ENCODE measurements at regions not wholly inside any gene's neighbourhood (a gene's known extent, or its start where the extent isn't known, plus 50 kb on each side); places are given as distances from the start of the nearest gene placed in this dataset.
"Not testable (repeated sequence)": the region's sequence is repeated elsewhere in the genome, so short reads cannot be mapped to it uniquely, and the experiment has no call there.

- ChIA-PET CTCF (no interaction called here), POLR2A (no interaction called here)
- Mint-ChIP-seq H3K9me3 (ENCODE audit: low read depth) (peaks cover 17% of the 10 kb centered on the region), H3K27me3 (no peaks in the 10 kb centered on the region), H3K36me3 (ENCODE audit: low read depth) (no peaks in the 10 kb centered on the region), H3K4me1 (no peaks in the 10 kb centered on the region), H3K27ac (no peak overlapping the region), H3K4me3 (no peak overlapping the region)
- no peak for ATAC-seq
- intact Hi-C loops (cut with DNase I, micrococcal nuclease), result no loop called here
- no peak for DNase-seq
These were observed 409.0 kb downstream of the TECRL start for GRCh38 chr4:64000241-64000640.

DNA sequence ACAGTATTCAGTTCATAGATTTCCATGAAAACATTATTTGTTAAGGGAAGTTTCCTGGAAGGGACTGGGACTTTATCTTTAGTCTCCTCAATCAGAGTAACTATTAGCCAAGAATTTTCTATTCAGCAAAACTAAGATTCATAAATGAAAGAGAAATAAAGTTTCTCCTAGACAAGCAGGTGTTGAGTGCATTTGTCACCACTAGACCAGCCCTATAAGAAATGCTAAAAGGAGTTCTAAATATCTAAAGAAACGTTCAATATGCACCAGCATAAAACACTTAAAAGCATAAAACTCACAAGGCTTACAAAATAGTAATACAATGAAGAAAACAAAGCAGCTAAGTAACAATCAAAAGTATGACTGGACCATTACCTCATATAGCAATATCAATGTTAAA lies 423.0 kb downstream of the TECRL start:
- no peaks in the 10 kb centered on the region for H3K36me3 Mint-ChIP-seq (ENCODE audit: low read depth)

DNA sequence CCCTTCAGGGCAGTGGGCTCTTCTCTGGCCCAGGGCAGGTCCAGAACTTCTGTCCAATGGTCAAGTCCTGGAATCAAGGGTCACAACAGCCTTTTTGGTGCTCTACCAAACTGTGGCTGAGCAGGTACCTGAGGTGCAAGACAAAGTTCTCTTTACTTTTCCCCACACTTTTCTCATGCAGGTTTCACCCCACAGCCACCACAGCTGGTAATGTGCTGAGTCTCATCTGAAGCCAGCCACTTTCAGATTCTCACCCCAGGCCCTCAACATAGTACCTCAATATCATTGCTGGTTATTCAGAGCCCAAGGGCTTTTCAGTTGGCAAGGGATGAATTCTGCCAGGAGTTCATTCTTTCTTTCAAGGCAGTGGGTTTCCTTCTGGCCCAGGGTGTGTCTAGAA lies 426.0 kb downstream of the TECRL start:
- Mint-ChIP-seq H3K4me1 (no peaks in the 10 kb centered on the region), H3K27me3 (no peaks in the 10 kb centered on the region), H3K4me3 (no peak overlapping the region), H3K9me3 (ENCODE audit: low read depth) (peaks cover 23% of the 10 kb centered on the region), H3K27ac (no peak overlapping the region), H3K36me3 (ENCODE audit: low read depth) (no peaks in the 10 kb centered on the region)
- CTCF ChIA-PET, result no interaction called here
- intact Hi-C loops (cut with DNase I, micrococcal nuclease), result no loop called here
- POLR2A ChIA-PET, result no interaction called here
- no peak for DNase-seq
- ATAC-seq, result no peak

More for the DNA sequence above, 423.0 kb downstream of the TECRL start:
- H3K9me3 Mint-ChIP-seq (ENCODE audit: low read depth), result peaks cover 34% of the 10 kb centered on the region
- H3K27me3 Mint-ChIP-seq, result no peaks in the 10 kb centered on the region
- H3K27ac Mint-ChIP-seq, result no peak overlapping the region
- intact Hi-C loops (cut with DNase I, micrococcal nuclease), result no loop called here
- ATAC-seq (no peak), DNase-seq (no peak)
- ChIA-PET CTCF (interaction anchor here (0.7 kb wide), 1 partner anchor 494 kb away, joined by 3 read pairs; no protein-coding TSS in a partner anchor), POLR2A (no interaction called here)
- no peak overlapping the region for H3K4me3 Mint-ChIP-seq
- H3K4me1 Mint-ChIP-seq, result no peaks in the 10 kb centered on the region

DNA sequence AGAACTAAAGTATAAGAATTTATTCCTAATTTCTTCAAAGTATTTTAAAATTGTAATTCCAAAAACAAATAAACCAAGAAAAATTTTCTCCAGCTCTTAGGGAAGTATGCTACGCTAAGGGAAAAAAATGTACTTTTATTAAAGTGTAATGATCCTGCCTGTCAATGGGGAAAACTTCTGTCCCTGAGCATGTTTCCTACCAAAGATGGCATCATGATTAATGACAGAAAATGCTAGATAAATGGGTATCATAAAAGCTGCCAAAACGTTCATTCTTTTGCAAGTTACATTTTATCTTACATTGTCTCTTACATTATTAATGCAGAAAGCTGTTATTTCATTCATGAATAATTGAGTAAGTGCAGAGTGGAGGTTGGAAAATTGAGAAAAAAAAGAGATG lies 443.4 kb downstream of the TECRL start:
- ChIA-PET CTCF (no interaction called here), POLR2A (no interaction called here)
- Mint-ChIP-seq H3K27ac (no peak overlapping the region), H3K4me1 (no peaks in the 10 kb centered on the region), H3K27me3 (no peaks in the 10 kb centered on the region), H3K9me3 (ENCODE audit: low read depth) (peaks cover 10% of the 10 kb centered on the region), H3K4me3 (no peak overlapping the region), H3K36me3 (ENCODE audit: low read depth) (no peaks in the 10 kb centered on the region)
- DNase-seq (no peak), ATAC-seq (no peak)
- intact Hi-C loops (cut with DNase I, micrococcal nuclease), result no loop called here

DNA sequence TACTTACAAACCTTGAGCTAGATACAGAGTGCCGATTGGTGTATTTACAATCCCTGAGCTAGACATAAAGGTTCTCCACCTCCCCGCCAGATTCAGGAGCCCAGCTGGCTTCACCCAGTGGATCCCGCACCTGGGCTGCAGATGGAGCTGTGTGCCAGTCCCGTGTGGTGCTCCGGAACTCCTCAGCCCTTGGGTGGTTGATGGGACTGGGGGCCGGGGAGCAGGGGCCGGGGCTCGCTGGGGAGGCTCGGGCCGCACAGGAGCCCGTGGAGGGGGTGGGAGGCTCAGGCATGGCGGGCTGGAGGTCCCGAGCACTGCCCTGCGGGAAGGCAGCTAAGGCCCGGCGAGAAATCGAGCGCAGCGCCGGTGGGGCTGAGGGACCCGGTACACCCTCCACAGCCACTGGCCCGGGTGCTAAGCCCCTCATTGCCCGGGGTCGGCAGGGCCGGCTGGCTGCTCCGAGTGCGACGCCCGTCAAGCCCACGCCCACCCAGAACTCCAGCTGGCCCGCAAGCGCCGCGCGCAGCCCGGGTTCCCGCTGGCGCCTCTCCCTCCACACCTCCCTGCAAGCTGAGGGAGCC lies 466.5 kb downstream of the TECRL start:
- H3K27me3 Mint-ChIP-seq; intact Hi-C loops (cut with DNase I, micrococcal nuclease); H3K4me3 Mint-ChIP-seq; H3K27ac Mint-ChIP-seq; DNase-seq; H3K9me3 Mint-ChIP-seq (ENCODE audit: low read depth); H3K4me1 Mint-ChIP-seq; ATAC-seq; CTCF ChIA-PET; H3K36me3 Mint-ChIP-seq (ENCODE audit: low read depth): not testable (repeated sequence)
- POLR2A ChIA-PET, result interaction anchor here (0.6 kb wide), 1 partner anchor 15 kb away, joined by 4 read pairs; no protein-coding TSS in a partner anchor

GRCh38 chr4:63937961-63938360 lies 471.3 kb downstream of the TECRL start:
- Mint-ChIP-seq H3K4me1 (no peaks in the 10 kb centered on the region), H3K9me3 (ENCODE audit: low read depth) (peaks cover 5% of the 10 kb centered on the region), H3K36me3 (ENCODE audit: low read depth) (no peaks in the 10 kb centered on the region), H3K27ac (no peak overlapping the region), H3K27me3 (no peaks in the 10 kb centered on the region), H3K4me3 (no peak overlapping the region)
- CTCF ChIA-PET, result no interaction called here
- DNase-seq, result no peak
- ATAC-seq, result no peak
- POLR2A ChIA-PET, result no interaction called here
- intact Hi-C loops (cut with DNase I, micrococcal nuclease), result no loop called here

DNA sequence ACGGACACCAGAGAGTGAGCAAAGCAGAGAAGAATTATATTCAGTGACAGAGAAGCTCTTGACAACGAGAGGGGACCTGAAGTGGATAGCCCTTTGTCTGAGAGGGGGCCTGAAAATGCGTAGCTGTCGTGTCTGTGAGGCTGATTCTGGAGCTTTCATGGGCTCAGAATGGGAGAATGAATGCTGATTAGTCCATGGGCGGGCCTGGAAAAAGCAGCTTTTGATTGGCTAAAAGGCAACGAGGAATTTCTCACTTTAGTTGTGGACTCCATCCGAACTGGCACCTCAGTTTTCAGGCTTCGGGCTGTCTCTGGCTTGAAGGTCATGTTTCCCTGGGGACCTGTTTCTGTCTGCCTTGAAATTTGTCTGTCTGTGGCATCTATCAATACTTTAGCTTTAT lies 487.1 kb downstream of the TECRL start:
- intact Hi-C loops (cut with DNase I, micrococcal nuclease), result no loop called here
- H3K4me3 Mint-ChIP-seq, result no peak overlapping the region
- no peak overlapping the region for H3K27ac Mint-ChIP-seq
- DNase-seq (no peak), ATAC-seq (no peak)
- H3K36me3 Mint-ChIP-seq (ENCODE audit: low read depth), result no peaks in the 10 kb centered on the region
- H3K9me3 Mint-ChIP-seq (ENCODE audit: low read depth), result peaks cover 2% of the 10 kb centered on the region
- CTCF ChIA-PET, result no interaction called here
- H3K4me1 Mint-ChIP-seq, result no peaks in the 10 kb centered on the region
- POLR2A ChIA-PET, result no interaction called here
- H3K27me3 Mint-ChIP-seq, result no peaks in the 10 kb centered on the region

GRCh38 chr4:63921561-63921960 lies 487.7 kb downstream of the TECRL start:
- Mint-ChIP-seq H3K27ac (no peak overlapping the region), H3K9me3 (ENCODE audit: low read depth) (peaks cover 2% of the 10 kb centered on the region), H3K4me3 (no peak overlapping the region), H3K27me3 (no peaks in the 10 kb centered on the region), H3K4me1 (no peaks in the 10 kb centered on the region), H3K36me3 (ENCODE audit: low read depth) (no peaks in the 10 kb centered on the region)
- ChIA-PET CTCF (no interaction called here), POLR2A (no interaction called here)
- ATAC-seq (no peak), DNase-seq (no peak)
- intact Hi-C loops (cut with DNase I, micrococcal nuclease), result no loop called here

- no peaks in the 10 kb centered on the region for H3K27me3 Mint-ChIP-seq
- peaks cover 4% of the 10 kb centered on the region for H3K9me3 Mint-ChIP-seq (ENCODE audit: low read depth)
- ChIA-PET POLR2A (no interaction called here), CTCF (no interaction called here)
- H3K27ac Mint-ChIP-seq, result no peak overlapping the region
- no peaks in the 10 kb centered on the region for H3K36me3 Mint-ChIP-seq (ENCODE audit: low read depth)
- ATAC-seq, result no peak
- no peak overlapping the region for H3K4me3 Mint-ChIP-seq
- no peak for DNase-seq
- intact Hi-C loops (cut with DNase I, micrococcal nuclease), result no loop called here
- H3K4me1 Mint-ChIP-seq, result no peaks in the 10 kb centered on the region
These were observed 489.4 kb downstream of the TECRL start for GRCh38 chr4:63919636-63920365.

DNA sequence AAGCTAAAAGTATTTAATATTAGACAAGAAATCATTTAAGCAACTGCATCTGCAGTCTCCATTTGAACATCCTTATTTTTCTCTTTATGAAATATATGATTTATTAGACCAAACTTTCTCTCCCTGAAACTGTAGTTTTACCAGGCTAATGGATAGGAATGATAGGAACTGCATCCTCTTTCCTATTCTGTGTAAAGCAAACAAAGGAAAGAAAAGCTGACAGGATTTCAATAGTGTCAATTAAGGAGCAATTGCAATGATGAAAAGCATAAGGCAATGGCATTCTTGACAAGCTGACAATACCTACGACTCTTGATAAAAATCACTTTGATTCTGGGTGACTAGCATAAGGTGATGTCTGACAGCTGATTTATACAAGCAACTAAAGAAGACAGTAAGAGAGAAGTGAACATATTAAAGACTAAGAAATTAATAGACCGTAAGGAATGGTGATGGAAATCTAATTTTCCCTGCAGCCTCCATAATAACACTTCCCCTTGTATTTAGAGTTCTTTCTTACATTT lies 502.5 kb downstream of the TECRL start:
- no peak overlapping the region for H3K27ac Mint-ChIP-seq
- H3K4me1 Mint-ChIP-seq, result no peaks in the 10 kb centered on the region
- H3K4me3 Mint-ChIP-seq, result no peak overlapping the region
- DNase-seq (no peak), ATAC-seq (no peak)
- intact Hi-C loops (cut with DNase I, micrococcal nuclease), result no loop called here
- ChIA-PET CTCF (no interaction called here), POLR2A (no interaction called here)
- H3K36me3 Mint-ChIP-seq (ENCODE audit: low read depth), result no peaks in the 10 kb centered on the region
- peaks cover 3% of the 10 kb centered on the region for H3K9me3 Mint-ChIP-seq (ENCODE audit: low read depth)
- H3K27me3 Mint-ChIP-seq, result no peaks in the 10 kb centered on the region

DNA sequence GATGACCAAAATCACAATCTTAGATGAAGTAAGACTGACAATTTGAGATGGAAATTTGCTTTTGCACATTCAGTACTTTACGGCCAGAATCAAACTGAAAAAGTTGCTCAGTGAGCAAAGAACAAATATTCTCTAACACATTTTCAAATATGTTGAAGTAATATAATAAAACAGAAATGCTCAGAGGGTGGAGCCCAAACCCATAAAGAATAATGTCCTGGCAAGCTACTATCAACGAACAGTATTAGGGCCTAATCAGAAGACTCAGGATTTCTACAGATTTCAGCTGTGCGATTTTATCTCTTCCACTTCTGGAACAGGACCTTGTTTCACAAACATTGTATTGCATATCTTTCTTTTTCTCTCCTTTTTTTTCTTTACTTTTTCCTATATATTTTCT lies 505.0 kb downstream of the TECRL start:
- ATAC-seq, result no peak
- intact Hi-C loops (cut with DNase I, micrococcal nuclease), result no loop called here
- DNase-seq, result no peak
- Mint-ChIP-seq H3K9me3 (ENCODE audit: low read depth) (peaks cover 7% of the 10 kb centered on the region), H3K27me3 (no peaks in the 10 kb centered on the region), H3K36me3 (ENCODE audit: low read depth) (no peaks in the 10 kb centered on the region), H3K27ac (no peak overlapping the region), H3K4me1 (no peaks in the 10 kb centered on the region), H3K4me3 (no peak overlapping the region)
- POLR2A ChIA-PET, result no interaction called here
- CTCF ChIA-PET, result no interaction called here

DNA sequence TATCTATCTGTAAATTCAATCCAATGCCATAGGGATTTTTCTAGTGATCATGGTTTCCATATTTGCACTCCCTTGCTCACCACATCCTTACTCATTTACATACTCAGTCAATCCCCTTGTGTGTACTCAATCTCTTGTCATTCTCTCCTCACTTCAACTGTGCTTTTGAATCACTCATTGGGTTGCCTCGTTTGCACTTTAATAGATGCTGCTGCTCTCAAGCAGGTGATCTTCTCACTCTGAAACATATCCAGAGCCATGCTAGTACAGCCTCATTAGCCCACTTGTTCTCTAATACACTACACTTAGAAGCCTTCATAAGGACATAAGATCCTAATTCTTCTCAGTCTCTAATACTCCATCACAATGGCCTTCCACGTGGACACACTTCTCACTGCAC lies 507.9 kb downstream of the TECRL start:
- no peak for ATAC-seq
- POLR2A ChIA-PET, result no interaction called here

More for the DNA sequence above, 507.9 kb downstream of the TECRL start:
- Mint-ChIP-seq H3K4me3 (no peak overlapping the region), H3K4me1 (no peaks in the 10 kb centered on the region), H3K27me3 (no peaks in the 10 kb centered on the region), H3K9me3 (ENCODE audit: low read depth) (peaks cover 9% of the 10 kb centered on the region), H3K27ac (no peak overlapping the region), H3K36me3 (ENCODE audit: low read depth) (no peaks in the 10 kb centered on the region)
- no peak for DNase-seq
- intact Hi-C loops (cut with DNase I, micrococcal nuclease), result no loop called here
- CTCF ChIA-PET, result no interaction called here

Data from activated CD4-positive, alpha-beta T cell treated with anti-CD3 and anti-CD28 coated beads for 36 hours (primary cell).